ENCODE measurements at regions not wholly inside any gene's neighbourhood (a gene's known extent, or its start where the extent isn't known, plus 50 kb on each side); places are given as distances from the start of the nearest gene placed in this dataset.

- TF ChIP-seq CTCF (conservative IDR thresholded peaks at IDR 0.05) (no peak), ZFX (IDR thresholded peaks at IDR 0.05) (no peak)
Observed at GRCh38 chr13:47678201-47678968, 322.7 kb downstream of the SUCLA2 start.

GRCh38 chr13:47675871-47676270, 325.2 kb downstream of the SUCLA2 start:
- H3K27ac ChIP-seq = no peak overlapping the region
- TF ChIP-seq ZFX (IDR thresholded peaks at IDR 0.05) (no peak), CTCF (conservative IDR thresholded peaks at IDR 0.05) (no peak)

More at GRCh38 chr13:47678201-47678968, 322.7 kb downstream of the SUCLA2 start:
- no peak overlapping the region for H3K27ac ChIP-seq

GRCh38 chr13:47673009-47673850, 327.8 kb downstream of the SUCLA2 start:
- no peak overlapping the region for H3K27ac ChIP-seq
- no peak for TF ChIP-seq ZFX (IDR thresholded peaks at IDR 0.05)
- no peak for TF ChIP-seq CTCF (conservative IDR thresholded peaks at IDR 0.05)

GRCh38 chr13:47672245-47673008, 328.6 kb downstream of the SUCLA2 start:
- TF ChIP-seq CTCF (conservative IDR thresholded peaks at IDR 0.05) (no peak), ZFX (IDR thresholded peaks at IDR 0.05) (no peak)
- no peak overlapping the region for H3K27ac ChIP-seq

- no peak for TF ChIP-seq CTCF (conservative IDR thresholded peaks at IDR 0.05)
- no peak for TF ChIP-seq ZFX (IDR thresholded peaks at IDR 0.05)
- no peak overlapping the region for H3K27ac ChIP-seq
Observed at GRCh38 chr13:47671776-47672175, 329.3 kb downstream of the SUCLA2 start.

GRCh38 chr13:47665043-47665442, 336.0 kb downstream of the SUCLA2 start:
- H3K27ac ChIP-seq = no peak overlapping the region
- TF ChIP-seq ZFX (IDR thresholded peaks at IDR 0.05) = no peak
- TF ChIP-seq CTCF (conservative IDR thresholded peaks at IDR 0.05) = no peak

Data from C4-2B (cell line).